ENCODE measurements at regions not wholly inside any gene's neighbourhood (a gene's known extent, or its start where the extent isn't known, plus 50 kb on each side); places are given as distances from the start of the nearest gene placed in this dataset.

DNA sequence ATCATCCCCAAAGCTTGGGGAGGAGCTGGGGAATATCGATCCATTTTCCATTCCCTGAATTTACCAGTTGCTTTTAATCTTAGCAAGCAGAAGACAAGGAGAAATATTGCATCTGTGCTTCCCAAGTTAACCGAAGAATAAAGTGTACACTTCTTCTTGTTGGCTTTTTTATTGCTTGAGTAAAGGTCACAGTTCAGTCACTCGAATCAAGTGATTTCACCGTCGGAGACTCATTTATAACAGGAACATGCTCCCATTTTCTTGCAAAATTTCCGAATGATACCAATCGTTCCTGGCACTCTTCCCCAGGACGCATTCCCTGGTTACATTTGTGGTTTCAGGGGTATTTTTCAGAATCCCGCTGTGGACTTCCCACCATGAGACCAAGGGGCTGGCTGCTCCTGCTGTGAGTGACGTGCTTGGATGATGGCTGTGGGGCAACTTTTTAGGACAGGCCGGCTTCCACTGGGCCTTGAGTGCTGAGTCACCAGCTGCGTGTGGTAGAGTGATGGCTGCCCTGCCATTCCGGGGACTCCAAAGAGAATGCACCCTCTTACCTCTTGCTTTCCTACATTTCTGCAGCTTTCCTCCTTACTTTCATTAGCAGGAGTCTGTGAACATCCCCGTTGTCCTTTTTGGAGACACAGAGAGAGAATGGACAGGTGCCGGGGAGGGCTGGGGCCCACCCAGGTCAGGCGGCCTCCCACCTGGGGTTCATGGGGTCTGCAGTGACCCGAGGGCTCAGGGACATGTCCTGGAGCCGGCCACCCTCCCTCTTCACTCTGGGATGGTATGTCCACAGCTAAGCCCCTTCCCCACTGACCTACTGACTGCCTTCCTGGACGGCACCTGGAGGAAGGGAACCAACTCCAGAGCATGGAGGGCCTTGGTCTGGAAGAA, 60.7 kb upstream of the HDAC4 start:
- DNase-seq, result no peak

DNA sequence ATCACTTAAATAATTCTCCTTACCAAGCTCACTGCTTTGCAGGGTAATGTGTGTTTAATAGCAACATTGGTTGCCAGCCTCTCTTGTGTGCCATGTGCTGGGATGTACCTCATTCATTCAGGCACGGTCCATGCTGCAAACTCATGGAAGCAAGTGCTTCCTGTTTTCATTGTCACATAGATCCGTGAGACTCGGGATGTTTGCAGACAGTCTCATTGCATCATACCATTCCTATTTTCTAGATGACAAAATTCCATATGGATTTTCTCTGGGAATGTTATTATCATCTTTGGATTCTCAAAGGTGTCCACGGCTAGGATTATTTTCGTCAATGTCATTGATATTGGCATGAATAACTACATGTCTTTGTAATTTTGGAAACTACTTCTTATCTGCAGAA, 60.0 kb upstream of the HDAC4 start:
- no peak for DNase-seq

- no peak for DNase-seq
Measured at GRCh38 chr2:239459606-239460005, 58.8 kb upstream of the HDAC4 start.

DNA sequence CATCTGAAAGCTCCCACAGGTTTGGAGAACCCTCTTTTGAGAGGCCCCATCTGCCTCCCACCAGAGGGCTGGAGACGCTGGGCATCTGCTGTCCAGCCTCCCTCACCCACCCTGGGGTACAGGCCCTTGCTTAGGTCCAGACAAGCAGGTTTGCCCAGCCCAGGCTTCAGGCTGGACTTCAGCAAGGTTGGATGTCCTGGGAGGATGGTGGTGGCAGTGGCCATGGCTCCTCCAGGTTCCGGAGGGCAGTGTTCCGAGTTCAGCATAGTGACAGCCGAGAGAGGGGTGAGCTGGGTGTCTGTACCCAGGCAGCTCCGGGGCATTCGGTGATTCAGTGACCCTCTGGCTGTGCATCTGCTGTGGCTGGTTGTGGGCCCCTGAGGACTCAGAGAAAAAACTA, 58.2 kb upstream of the HDAC4 start:
- DNase-seq, result no peak

- no peak for DNase-seq
Measured at GRCh38 chr2:239457586-239458445, 57.0 kb upstream of the HDAC4 start.

- DNase-seq, result no peak
Measured at GRCh38 chr2:239456940-239457339, 56.1 kb upstream of the HDAC4 start.

DNA sequence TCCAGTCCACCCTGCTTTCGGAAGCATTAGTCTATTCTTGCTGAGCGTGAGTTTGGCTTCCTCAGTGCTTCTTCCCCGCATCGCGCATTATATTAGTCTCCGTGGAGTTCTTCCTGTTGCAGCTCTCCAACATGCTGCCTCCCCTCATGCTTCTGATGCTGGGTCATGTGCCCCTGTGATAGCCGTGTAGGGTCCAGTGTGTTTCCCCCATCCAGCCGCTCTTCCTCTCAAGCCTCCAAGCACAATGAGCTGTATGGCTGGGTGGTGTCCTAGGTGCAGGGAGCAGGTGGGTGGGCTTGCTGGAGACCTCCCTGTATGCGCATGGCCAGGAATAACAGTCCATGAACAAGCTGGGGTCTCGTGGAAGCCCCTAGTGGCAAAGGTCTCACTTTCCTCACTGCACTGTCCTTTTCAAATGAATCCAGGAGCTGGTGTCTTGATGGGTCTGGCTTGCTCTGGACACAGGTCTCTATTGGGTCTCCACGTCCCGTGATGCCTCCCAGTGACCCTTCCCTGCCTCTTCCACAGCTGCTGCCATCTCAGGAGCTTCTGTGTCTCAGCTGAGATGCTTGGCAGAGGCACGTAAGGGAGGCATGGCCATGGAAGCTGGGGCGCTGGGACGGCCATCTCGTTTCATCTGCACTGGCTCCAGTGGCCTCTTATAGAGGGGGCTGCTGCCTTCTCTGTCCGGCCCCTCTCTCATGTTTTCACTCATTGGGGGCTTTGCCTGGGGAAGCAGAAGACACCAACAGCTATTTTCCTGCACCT, 54.8 kb upstream of the HDAC4 start:
- DNase-seq, result no peak

- DNase-seq, result no peak
Measured at GRCh38 chr2:239454507-239454906, 53.7 kb upstream of the HDAC4 start.

Data from dermis blood vessel endothelial cell (primary cell).